DMS53 treated with DMSO at 0.1 percent for 48 hours (cell line): ENCODE measurements at regions not wholly inside any gene's neighbourhood (a gene's known extent, or its start where the extent isn't known, plus 50 kb on each side); places are given as distances from the start of the nearest gene placed in this dataset.
"Not testable (repeated sequence)": the region's sequence is repeated elsewhere in the genome, so short reads cannot be mapped to it uniquely, and the experiment has no call there.

Experiments used
- DNase-seq: peaks from one replicate; lab custom pipeline; 2025; ENCODE audit not compliant: unreplicated experiment; lab: John Stamatoyannopoulos, UW

- peak; percentile 42 for DNase-seq
Measured at GRCh38 chr20:16801919-16802651, 53.9 kb downstream of the OTOR start.

- no peak for DNase-seq
Measured at GRCh38 chr20:16802652-16802935, 54.4 kb downstream of the OTOR start.

- DNase-seq = peak; percentile 61
Measured at GRCh38 chr20:16803965-16804792, 56.0 kb downstream of the OTOR start.

GRCh38 chr20:16804793-16805187, 56.6 kb downstream of the OTOR start:
- no peak for DNase-seq

- no peak for DNase-seq
Measured at GRCh38 chr20:16806061-16806460, 57.9 kb downstream of the OTOR start.

- no peak for DNase-seq
Measured at GRCh38 chr20:16806886-16807285, 58.7 kb downstream of the OTOR start.

GRCh38 chr20:16808796-16809195, 60.6 kb downstream of the OTOR start:
- DNase-seq = no peak

- DNase-seq = no peak
Measured at GRCh38 chr20:16810216-16810615, 62.1 kb downstream of the OTOR start.

GRCh38 chr20:16816192-16816591, 68.0 kb downstream of the OTOR start:
- no peak for DNase-seq

GRCh38 chr20:16819483-16819882, 71.3 kb downstream of the OTOR start:
- no peak for DNase-seq

GRCh38 chr20:16821211-16822089, 73.3 kb downstream of the OTOR start:
- peak; percentile 64 for DNase-seq

GRCh38 chr20:16824664-16825063, 76.5 kb downstream of the OTOR start:
- no peak for DNase-seq

GRCh38 chr20:16828666-16829305, 80.6 kb downstream of the OTOR start:
- no peak for DNase-seq

- DNase-seq = not testable (repeated sequence)
Measured at GRCh38 chr20:16835690-16836089, 87.5 kb downstream of the OTOR start.

- no peak for DNase-seq
Measured at GRCh38 chr20:16842486-16843120, 94.4 kb downstream of the OTOR start.

GRCh38 chr20:16844406-16844805, 96.2 kb downstream of the OTOR start:
- DNase-seq = no peak

- DNase-seq = no peak
Measured at GRCh38 chr20:16846006-16846405, 97.8 kb downstream of the OTOR start.

GRCh38 chr20:16848061-16848460, 99.9 kb downstream of the OTOR start:
- no peak for DNase-seq

GRCh38 chr20:16848526-16848925, 100.4 kb downstream of the OTOR start:
- no peak for DNase-seq

- no peak for DNase-seq
Measured at GRCh38 chr20:16860914-16861313, 112.8 kb downstream of the OTOR start.

GRCh38 chr20:16861708-16862107, 113.5 kb downstream of the OTOR start:
- DNase-seq = no peak
